ENCODE measurements at regions not wholly inside any gene's neighbourhood (a gene's known extent, or its start where the extent isn't known, plus 50 kb on each side); places are given as distances from the start of the nearest gene placed in this dataset.

DNA sequence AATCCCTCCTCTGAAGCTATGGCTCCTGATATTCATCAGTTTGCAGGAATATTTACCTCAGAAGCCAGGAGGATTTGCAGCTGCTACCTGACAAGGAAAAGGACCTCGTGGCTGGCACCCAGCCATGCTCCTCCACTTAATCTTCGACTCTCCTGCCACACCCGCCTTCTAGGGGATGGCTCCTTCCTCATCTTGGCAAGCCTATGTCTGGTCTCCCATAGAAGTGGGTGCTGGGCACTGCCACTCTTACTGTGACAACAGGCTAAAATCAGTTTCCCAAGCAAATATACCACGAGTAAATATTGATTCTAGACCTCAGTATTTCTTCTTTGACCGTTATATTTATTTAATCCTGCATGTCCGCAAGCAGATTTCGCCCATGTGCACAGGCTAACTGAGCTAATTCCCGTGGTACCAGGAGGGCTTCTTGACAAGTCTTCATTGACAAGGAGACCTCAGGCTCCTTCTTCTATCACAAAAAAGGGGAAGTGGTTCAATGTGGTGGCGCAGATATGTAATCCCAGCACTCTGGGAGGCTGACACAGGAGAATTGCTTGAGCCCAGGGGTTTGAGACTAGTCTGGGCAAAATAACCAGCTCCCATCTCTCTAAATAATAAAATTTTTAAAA lies 52.6 kb upstream of the DCTD start:
- Histone ChIP-seq H3K27me3 (replicated peaks) (no peaks in the 10 kb centered on the region), H3K27ac (no peak overlapping the region), H3K36me3 (replicated peaks) (no peaks in the 10 kb centered on the region), H3K4me3 (ENCODE audit: low read depth, low read length) (no peak overlapping the region)
- in situ Hi-C loops (cut with HindIII; ENCODE audit: low pct_ligation_motif_present, low sequenced_read_pairs): no loop called here
- no peak for TF ChIP-seq CTCF (IDR thresholded peaks at IDR 0.05; ENCODE audit: low read depth, low read length, missing control alignments)
- no peak for DNase-seq

DNA sequence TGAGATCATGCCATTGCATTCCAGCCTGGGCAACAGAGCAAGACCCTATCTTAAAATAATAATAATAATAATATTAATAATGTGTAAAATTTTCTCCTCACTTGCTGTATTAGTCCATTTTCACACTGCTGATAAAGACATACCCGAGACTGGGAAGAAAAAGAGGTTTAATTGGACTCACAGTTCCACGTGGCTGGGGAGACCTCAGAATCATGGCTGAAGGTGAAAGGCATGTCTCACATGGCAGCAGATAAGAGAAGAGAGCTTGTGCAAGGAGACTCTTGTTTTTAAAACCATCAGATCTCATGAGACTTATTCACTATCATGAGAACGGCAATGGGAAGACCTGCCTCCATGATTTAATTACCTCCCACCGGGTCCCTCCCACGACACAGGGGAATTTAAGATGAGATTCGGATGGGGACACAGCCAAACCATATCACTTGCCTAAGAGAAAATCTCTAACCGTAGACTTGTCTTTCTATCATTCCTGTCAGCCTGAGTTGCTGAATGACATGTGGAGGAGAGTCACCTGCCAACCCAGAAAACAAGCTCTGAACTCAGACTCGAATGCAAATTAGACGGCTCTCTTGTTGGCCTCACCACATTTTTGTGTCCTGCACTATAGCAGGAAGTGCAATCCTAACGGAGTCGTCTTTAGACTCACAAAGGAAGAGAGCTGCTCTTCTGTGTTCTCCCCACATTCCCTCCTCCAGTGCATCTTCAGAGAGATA lies 51.9 kb upstream of the DCTD start:
- in situ Hi-C loops (cut with HindIII; ENCODE audit: low pct_ligation_motif_present, low sequenced_read_pairs): no loop called here
- no peak for DNase-seq
- Histone ChIP-seq H3K36me3 (replicated peaks) (no peaks in the 10 kb centered on the region), H3K4me3 (ENCODE audit: low read depth, low read length) (no peak overlapping the region), H3K27ac (no peak overlapping the region), H3K27me3 (replicated peaks) (no peaks in the 10 kb centered on the region)
- TF ChIP-seq CTCF (IDR thresholded peaks at IDR 0.05; ENCODE audit: low read depth, low read length, missing control alignments): no peak

GRCh38 chr4:182967403-182967802 lies 50.2 kb upstream of the DCTD start:
- H3K4me3 ChIP-seq (ENCODE audit: low read depth, low read length): no peak overlapping the region
- no peak for DNase-seq
- H3K36me3 ChIP-seq (replicated peaks): no peaks in the 10 kb centered on the region
- no peak overlapping the region for H3K27ac ChIP-seq
- H3K27me3 ChIP-seq (replicated peaks): no peaks in the 10 kb centered on the region
- TF ChIP-seq CTCF (IDR thresholded peaks at IDR 0.05; ENCODE audit: low read depth, low read length, missing control alignments): no peak
- in situ Hi-C loops (cut with HindIII; ENCODE audit: low pct_ligation_motif_present, low sequenced_read_pairs): no loop called here
